ENCODE measurements at regions not wholly inside any gene's neighbourhood (a gene's known extent, or its start where the extent isn't known, plus 50 kb on each side); places are given as distances from the start of the nearest gene placed in this dataset.
"Not testable (repeated sequence)": the region's sequence is repeated elsewhere in the genome, so short reads cannot be mapped to it uniquely, and the experiment has no call there.

GRCh38 chr1:209198961-209199750, 384.4 kb upstream of the CAMK1G start:
- no peaks in the 10 kb centered on the region for H3K36me3 ChIP-seq (ENCODE audit: control insufficient read depth, insufficient read depth, low read length)
- no peak overlapping the region for H3K27ac ChIP-seq (ENCODE audit: low read depth, low read length)
- peak; percentile 54 for DNase-seq
- no peaks in the 10 kb centered on the region for H3K27me3 ChIP-seq (ENCODE audit: control insufficient read depth, insufficient read depth, low read length, poor library complexity, severe bottlenecking)
- Mint-ChIP-seq H3K4me1 (peaks cover 20% of the 10 kb centered on the region), H3K4me3 (peak overlapping the region; percentile 6), H3K9me3 (peaks cover 29% of the 10 kb centered on the region), H3K27ac (peak overlapping the region; percentile 36), H3K36me3 (ENCODE audit: low read depth) (peaks cover 16% of the 10 kb centered on the region), H3K27me3 (ENCODE audit: insufficient read depth) (no peaks in the 10 kb centered on the region)
- H3K9me3 ChIP-seq (ENCODE audit: control insufficient read depth, low read length): peaks cover 35% of the 10 kb centered on the region
- no peak for TF ChIP-seq CTCF (conservative IDR thresholded peaks at IDR 0.05)
- H3K9ac ChIP-seq (ENCODE audit: extremely low read depth, low read length, poor library complexity, severe bottlenecking): no peak overlapping the region
- 59 to 62% methylated on average over 11 to 12 of the region's 12 CpGs for WGBS, 2 experiments (ENCODE audit: insufficient coverage in 1 of 2, insufficient read length in 1 of 2)
- no peak overlapping the region for H3K4me3 ChIP-seq (ENCODE audit: low read length)
- H3K4me1 ChIP-seq (ENCODE audit: control insufficient read depth, insufficient read depth, low read length): no peaks in the 10 kb centered on the region

- H3K4me3 ChIP-seq (ENCODE audit: low read length): no peak overlapping the region
- WGBS, 2 experiments (ENCODE audit: insufficient coverage in 1 of 2, insufficient read length in 1 of 2): 0 to 16% methylated on average over 1 to 4 of the region's 4 CpGs
- Mint-ChIP-seq H3K27me3 (ENCODE audit: insufficient read depth) (no peaks in the 10 kb centered on the region), H3K4me1 (peaks cover 20% of the 10 kb centered on the region), H3K36me3 (ENCODE audit: low read depth) (peaks cover 15% of the 10 kb centered on the region), H3K27ac (peak overlapping the region; percentile 28), H3K9me3 (peaks cover 27% of the 10 kb centered on the region), H3K4me3 (no peak overlapping the region)
- TF ChIP-seq CTCF (conservative IDR thresholded peaks at IDR 0.05): peak; percentile 34
- no peaks in the 10 kb centered on the region for H3K4me1 ChIP-seq (ENCODE audit: control insufficient read depth, insufficient read depth, low read length)
- no peaks in the 10 kb centered on the region for H3K36me3 ChIP-seq (ENCODE audit: control insufficient read depth, insufficient read depth, low read length)
- no peak overlapping the region for H3K9ac ChIP-seq (ENCODE audit: extremely low read depth, low read length, poor library complexity, severe bottlenecking)
- DNase-seq: peak; percentile 91
- peaks cover 33% of the 10 kb centered on the region for H3K9me3 ChIP-seq (ENCODE audit: control insufficient read depth, low read length)
- H3K27ac ChIP-seq (ENCODE audit: low read depth, low read length): no peak overlapping the region
- H3K27me3 ChIP-seq (ENCODE audit: control insufficient read depth, insufficient read depth, low read length, poor library complexity, severe bottlenecking): no peaks in the 10 kb centered on the region
Measured at GRCh38 chr1:209199822-209200221, 383.7 kb upstream of the CAMK1G start.

- peaks cover 23% of the 10 kb centered on the region for H3K4me1 Mint-ChIP-seq
- H3K36me3 ChIP-seq (ENCODE audit: control insufficient read depth, insufficient read depth, low read length); H3K9me3 Mint-ChIP-seq; H3K4me3 Mint-ChIP-seq; H3K27ac ChIP-seq (ENCODE audit: low read depth, low read length); H3K9me3 ChIP-seq (ENCODE audit: control insufficient read depth, low read length); H3K9ac ChIP-seq (ENCODE audit: extremely low read depth, low read length, poor library complexity, severe bottlenecking); H3K27me3 Mint-ChIP-seq (ENCODE audit: insufficient read depth); DNase-seq; H3K36me3 Mint-ChIP-seq (ENCODE audit: low read depth); H3K4me3 ChIP-seq (ENCODE audit: low read length); H3K27ac Mint-ChIP-seq; H3K27me3 ChIP-seq (ENCODE audit: control insufficient read depth, insufficient read depth, low read length, poor library complexity, severe bottlenecking); H3K4me1 ChIP-seq (ENCODE audit: control insufficient read depth, insufficient read depth, low read length): not testable (repeated sequence)
- WGBS, 2 experiments (ENCODE audit: insufficient coverage in 1 of 2, insufficient read length in 1 of 2): 93% methylated on average over 7 to 11 of the region's 11 CpGs
Measured at GRCh38 chr1:209202321-209202720, 381.2 kb upstream of the CAMK1G start.

Measured in endodermal cell (in vitro differentiated cells).